ENCODE measurements at regions not wholly inside any gene's neighbourhood (a gene's known extent, or its start where the extent isn't known, plus 50 kb on each side); places are given as distances from the start of the nearest gene placed in this dataset.

DNA sequence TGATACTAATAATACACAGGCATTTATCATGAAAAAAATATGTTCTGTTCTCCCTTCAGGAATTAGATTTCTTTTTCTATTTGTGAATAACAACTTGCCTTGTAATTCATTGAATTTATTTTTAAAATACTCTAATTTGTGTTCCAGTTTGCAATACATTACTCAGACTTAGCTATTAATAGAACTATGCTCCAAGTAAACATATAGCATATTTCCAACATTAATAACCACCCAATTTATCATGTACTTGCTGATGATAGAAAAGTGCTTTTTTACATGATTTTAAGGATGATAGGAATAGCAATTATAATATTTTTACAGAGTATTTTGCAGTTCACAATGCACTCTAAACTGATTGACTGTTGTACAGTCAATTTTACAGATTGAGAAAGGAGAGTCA lies 338.8 kb upstream of the SEMA3D start:
- TF ChIP-seq, protein P1, sequence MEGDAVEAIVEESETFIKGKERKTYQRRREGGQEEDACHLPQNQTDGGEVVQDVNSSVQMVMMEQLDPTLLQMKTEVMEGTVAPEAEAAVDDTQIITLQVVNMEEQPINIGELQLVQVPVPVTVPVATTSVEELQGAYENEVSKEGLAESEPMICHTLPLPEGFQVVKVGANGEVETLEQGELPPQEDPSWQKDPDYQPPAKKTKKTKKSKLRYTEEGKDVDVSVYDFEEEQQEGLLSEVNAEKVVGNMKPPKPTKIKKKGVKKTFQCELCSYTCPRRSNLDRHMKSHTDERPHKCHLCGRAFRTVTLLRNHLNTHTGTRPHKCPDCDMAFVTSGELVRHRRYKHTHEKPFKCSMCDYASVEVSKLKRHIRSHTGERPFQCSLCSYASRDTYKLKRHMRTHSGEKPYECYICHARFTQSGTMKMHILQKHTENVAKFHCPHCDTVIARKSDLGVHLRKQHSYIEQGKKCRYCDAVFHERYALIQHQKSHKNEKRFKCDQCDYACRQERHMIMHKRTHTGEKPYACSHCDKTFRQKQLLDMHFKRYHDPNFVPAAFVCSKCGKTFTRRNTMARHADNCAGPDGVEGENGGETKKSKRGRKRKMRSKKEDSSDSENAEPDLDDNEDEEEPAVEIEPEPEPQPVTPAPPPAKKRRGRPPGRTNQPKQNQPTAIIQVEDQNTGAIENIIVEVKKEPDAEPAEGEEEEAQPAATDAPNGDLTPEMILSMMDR (conservative IDR thresholded peaks at IDR 0.05; ENCODE audit: low read length): no peak
- TF ChIP-seq EZH2phosphoT487 (IDR thresholded peaks at IDR 0.05; ENCODE audit: borderline replicate concordance): no peak

Data from Loucy (cell line).